Cardiac fibroblast (primary cell): ENCODE measurements at regions not wholly inside any gene's neighbourhood (a gene's known extent, or its start where the extent isn't known, plus 50 kb on each side); places are given as distances from the start of the nearest gene placed in this dataset.

ENCODE experiments used
- DNase-seq, 2 donors: peaks; one replicate each; pipeline versions ENCODE4 v3.0.0 to v3.0.0-alpha.2; 2010; ENCODE audit warnings: low read depth in 2 of 2
- H3K4me3 ChIP-seq, 2 donors: replicated peaks in 1 of 2; 1 replicate in 1 of 2; 2 replicates in 1 of 2; pipeline ENCODE4 v1.5.1; 2011; ENCODE audit warnings: low read depth in 2 of 2, low read length in 2 of 2, mild to moderate bottlenecking in 2 of 2, moderate library complexity in 1 of 2
- TF ChIP-seq, protein P1 (sequence below): IDR thresholded peaks from one replicate; pipeline ENCODE4 v1.5.1; 2011; ENCODE audit warnings: low read depth, mild to moderate bottlenecking, low read length, inconsistent platforms

DNA sequence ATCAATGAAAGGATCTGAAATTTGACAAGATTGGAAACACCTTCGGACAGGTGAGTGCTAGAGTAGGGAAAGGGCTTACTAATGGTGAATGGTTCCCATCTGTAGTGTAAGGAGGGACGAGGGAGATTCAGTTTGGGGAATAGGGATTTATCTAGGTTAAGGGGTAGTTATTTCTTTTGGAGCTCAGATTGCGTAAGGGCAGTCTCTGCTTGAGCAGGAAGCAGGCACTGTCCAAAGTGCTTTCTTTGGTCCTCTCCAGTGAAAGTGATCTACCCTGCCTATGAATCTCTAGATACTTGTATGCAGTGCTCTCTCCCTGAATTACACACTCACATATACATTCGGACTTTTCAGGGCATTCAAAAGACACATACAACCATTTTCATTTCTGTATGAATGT, 272.9 kb upstream of the FIGN start:
- TF ChIP-seq, protein P1, sequence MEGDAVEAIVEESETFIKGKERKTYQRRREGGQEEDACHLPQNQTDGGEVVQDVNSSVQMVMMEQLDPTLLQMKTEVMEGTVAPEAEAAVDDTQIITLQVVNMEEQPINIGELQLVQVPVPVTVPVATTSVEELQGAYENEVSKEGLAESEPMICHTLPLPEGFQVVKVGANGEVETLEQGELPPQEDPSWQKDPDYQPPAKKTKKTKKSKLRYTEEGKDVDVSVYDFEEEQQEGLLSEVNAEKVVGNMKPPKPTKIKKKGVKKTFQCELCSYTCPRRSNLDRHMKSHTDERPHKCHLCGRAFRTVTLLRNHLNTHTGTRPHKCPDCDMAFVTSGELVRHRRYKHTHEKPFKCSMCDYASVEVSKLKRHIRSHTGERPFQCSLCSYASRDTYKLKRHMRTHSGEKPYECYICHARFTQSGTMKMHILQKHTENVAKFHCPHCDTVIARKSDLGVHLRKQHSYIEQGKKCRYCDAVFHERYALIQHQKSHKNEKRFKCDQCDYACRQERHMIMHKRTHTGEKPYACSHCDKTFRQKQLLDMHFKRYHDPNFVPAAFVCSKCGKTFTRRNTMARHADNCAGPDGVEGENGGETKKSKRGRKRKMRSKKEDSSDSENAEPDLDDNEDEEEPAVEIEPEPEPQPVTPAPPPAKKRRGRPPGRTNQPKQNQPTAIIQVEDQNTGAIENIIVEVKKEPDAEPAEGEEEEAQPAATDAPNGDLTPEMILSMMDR = no peak
- H3K4me3 ChIP-seq = no peak overlapping the region
- no peak for DNase-seq

DNA sequence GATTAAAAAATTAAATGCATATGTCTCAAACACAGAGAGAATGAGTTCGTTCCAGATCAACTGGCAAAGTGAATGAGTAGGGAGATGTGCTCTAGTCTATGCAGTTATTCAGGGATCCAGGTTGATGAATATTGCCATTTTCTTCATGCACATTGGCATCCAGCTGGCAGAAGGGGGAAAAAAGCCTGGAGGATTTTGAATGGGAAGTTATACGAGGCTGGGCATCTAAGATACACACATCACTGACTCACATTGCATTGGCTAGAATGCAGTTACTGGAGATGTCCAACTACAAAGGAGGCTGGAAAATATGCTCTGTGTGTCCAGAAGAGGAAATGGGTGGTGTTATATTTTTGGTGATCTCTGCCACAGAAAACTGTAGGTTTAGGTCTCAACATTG, 270.9 kb upstream of the FIGN start:
- no peak for DNase-seq
- TF ChIP-seq, protein P1 = no peak
- H3K4me3 ChIP-seq = no peak overlapping the region

DNA sequence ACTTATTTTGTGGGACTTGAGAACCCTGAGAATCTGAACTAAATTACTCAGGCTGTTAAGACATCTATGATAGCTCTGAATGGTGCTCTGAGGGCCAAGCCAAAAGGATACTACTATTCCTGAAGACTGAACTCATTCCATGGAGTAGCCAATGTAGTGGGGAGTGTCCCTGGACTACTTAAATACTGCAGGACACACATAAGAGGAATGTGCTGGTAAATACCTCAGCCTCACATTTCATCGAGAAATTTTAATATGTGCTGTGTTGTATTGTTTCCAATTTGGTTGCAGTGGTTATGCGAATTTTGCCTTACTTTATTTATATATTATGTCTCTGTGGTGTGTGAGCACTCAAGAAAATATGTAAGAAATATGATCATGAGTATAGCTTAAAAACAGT, 264.4 kb upstream of the FIGN start:
- TF ChIP-seq, protein P1 = no peak
- no peak overlapping the region for H3K4me3 ChIP-seq
- DNase-seq = peak in 1 of 2 donors; percentile 8

DNA sequence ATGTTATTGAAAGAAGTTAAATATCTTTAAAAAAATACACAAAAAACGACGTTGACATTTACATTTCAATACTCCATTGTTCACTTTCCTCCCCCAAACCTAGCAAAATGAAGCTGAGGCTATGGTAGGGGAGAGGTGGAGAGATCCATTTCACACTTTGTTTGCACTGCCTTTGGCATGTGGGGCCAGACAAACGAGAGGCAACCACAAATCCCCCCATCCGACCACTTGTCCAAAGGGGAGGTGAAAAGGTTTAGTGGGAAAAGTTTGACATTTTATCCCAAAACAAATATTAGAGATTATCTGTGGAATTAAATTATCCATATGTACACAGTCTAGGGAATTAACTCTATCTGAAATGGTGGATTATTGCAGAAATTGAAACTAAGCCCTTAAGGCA, 261.7 kb upstream of the FIGN start:
- DNase-seq = no peak
- TF ChIP-seq, protein P1 = no peak
- H3K4me3 ChIP-seq = no peak overlapping the region

DNA sequence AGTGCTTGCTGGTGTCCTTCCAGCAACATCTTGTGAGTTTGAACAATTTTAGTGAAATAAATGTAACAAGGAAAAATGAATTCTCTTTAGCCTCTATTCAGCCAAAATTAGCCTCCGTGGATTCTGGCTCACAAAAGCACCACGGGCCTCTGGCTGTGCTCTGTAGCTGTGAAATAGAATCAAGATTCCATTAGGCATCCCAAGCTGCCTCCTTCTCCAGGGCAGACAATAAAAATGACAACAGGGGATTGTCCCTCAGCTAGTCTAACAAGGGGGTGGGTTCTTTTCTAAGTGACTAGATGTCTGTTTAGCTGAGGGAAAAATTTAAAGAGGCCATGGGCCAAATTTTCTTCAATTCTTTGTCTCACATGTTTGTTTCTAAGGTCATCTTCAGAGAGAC, 254.7 kb upstream of the FIGN start:
- TF ChIP-seq, protein P1 = no peak
- DNase-seq = no peak
- H3K4me3 ChIP-seq = no peak overlapping the region

DNA sequence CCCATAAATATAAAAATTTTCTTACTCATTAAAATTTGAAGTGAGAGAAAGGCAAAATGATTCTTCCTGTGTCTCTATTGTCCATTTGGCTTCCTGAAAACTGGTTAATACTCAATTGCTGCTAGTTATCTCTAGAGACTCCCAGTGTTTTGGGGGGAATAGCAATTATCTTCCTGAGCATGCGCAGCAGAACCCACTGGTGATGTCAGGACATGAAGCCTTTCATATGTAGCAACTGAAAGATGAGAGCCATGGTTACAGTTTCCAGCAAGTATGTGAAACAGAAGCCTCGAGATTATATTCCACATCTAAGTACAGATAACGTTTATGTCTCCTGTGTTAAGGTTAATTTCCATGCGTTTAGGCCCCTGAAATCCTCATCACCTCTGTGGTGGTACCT, 254.3 kb upstream of the FIGN start:
- no peak overlapping the region for H3K4me3 ChIP-seq
- no peak for DNase-seq
- TF ChIP-seq, protein P1 = no peak

DNA sequence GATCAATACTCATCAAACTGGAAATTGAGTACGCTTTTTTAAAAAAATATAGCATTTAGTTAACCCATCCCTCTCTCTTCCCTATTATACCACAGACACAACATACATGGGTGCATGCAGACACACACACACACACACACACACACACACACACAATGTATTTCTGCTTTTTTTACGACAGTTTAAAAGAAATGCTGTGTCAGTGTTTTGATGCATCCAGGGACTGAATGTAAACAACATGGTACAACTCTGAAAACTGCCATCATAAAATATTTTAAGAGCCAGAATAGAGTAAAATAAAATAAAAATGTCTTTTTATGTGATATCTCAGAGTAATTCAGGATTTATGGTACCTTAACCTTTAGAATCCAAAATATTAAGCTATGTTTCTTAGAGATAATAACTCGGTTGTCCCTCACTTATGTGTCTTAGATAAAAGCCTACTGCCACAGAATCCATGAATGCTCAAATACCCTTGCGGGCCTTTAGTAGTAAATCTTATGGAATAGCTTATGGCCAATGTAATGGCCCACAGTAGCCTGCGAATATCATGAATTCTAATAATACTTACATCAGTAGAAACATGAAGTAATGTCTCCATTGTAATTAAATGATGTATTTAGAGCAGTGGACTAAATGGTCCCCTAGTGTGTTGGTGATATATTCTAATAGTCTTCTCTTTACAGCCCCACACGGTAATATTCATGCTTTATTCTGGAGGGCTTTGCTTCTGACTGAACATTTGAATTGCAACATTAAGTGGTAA, 251.6 kb upstream of the FIGN start:
- TF ChIP-seq, protein P1 = no peak
- H3K4me3 ChIP-seq = no peak overlapping the region
- no peak for DNase-seq
